K562 (cell line): ENCODE measurements at regions not wholly inside any gene's neighbourhood (a gene's known extent, or its start where the extent isn't known, plus 50 kb on each side); places are given as distances from the start of the nearest gene placed in this dataset.
"Not testable (repeated sequence)": the region's sequence is repeated elsewhere in the genome, so short reads cannot be mapped to it uniquely, and the experiment has no call there.

ENCODE experiments used
- ARID1B ChIP-seq: fragments of 450-650 bp; IDR thresholded peaks from 2 replicates; pipeline ENCODE4 v1.6.1; 2016; ENCODE audit warnings: antibody characterized with exemption, mild to moderate bottlenecking, inconsistent platforms
- ARID2 ChIP-seq: fragments of 450-650 bp; IDR thresholded peaks from 2 replicates; pipeline ENCODE4 v1.6.1; 2017; ENCODE audit warnings: antibody characterized with exemption, mild to moderate bottlenecking
- ARNT ChIP-seq, 2 experiments: fragments of 450-650 bp; IDR thresholded peaks; 2 replicates each; pipeline ENCODE4 v1.6.1; 2016; ENCODE audit warnings: mild to moderate bottlenecking in 1 of 2
- ATF1 ChIP-seq, 2 experiments: fragments of 450-650 bp in 1 of 2; IDR thresholded peaks; 2 replicates each; pipeline ENCODE4 v1.6.1; 2016; ENCODE audit warnings: missing compliant biosample characterization in 1 of 2, missing genetic modification characterization in 1 of 2
- CBFB ChIP-seq: sonication (generic); formaldehyde crosslinking; IDR thresholded peaks from 2 replicates; pipeline ENCODE4 v1.4.0; 2020; ENCODE audit warnings: mild to moderate bottlenecking, missing genetic modification reagents
- CBX5 ChIP-seq: IDR thresholded peaks from 2 replicates; pipeline ENCODE4 v1.6.1; 2014; ENCODE audit warnings: low read depth, borderline replicate concordance
- CXXC5 ChIP-seq: fragments of 250-450 bp; sonication (Bioruptor Pico); IDR thresholded peaks from 2 replicates; pipeline ENCODE4 v1.8.0; 2022; ENCODE audit warnings: inconsistent platforms, mild to moderate bottlenecking, moderate library complexity
- FOXK1 ChIP-seq: sonication (generic); formaldehyde crosslinking; IDR thresholded peaks from 2 replicates; pipeline ENCODE4 v1.8.0; 2022; ENCODE audit warnings: missing genetic modification reagents, mild to moderate bottlenecking, borderline replicate concordance
- MIER1 ChIP-seq: fragments of 450-650 bp; IDR thresholded peaks from 2 replicates; pipeline ENCODE4 v1.6.1; 2016; ENCODE audit warnings: antibody characterized with exemption, mild to moderate bottlenecking, low read depth
- MTA3 ChIP-seq: fragments of 450-650 bp; formaldehyde crosslinking; IDR thresholded peaks from 2 replicates; pipeline ENCODE4 v1.6.1; 2017; ENCODE audit warnings: mild to moderate bottlenecking, borderline replicate concordance
- NFIC ChIP-seq: fragments of 450-650 bp; IDR thresholded peaks from 2 replicates; pipeline ENCODE4 v1.6.1; 2017; ENCODE audit warnings: mild to moderate bottlenecking, inconsistent platforms
- SMC3 ChIP-seq: conservative IDR thresholded peaks from 2 replicates; pipeline ENCODE4 v1.6.1; 2011; ENCODE audit warnings: low read depth, low read length, improper control_type of control experiment; ENCODE audit not compliant: insufficient read depth
- THRAP3 ChIP-seq: fragments of 450-650 bp; IDR thresholded peaks from 2 replicates; pipeline ENCODE4 v1.6.1; 2016; ENCODE audit warnings: mild to moderate bottlenecking, inconsistent platforms, borderline replicate concordance
- TOE1 ChIP-seq, 2 experiments: fragments of 450-650 bp in 1 of 2; sonication (generic) in 1 of 2; formaldehyde crosslinking in 1 of 2; IDR thresholded peaks; 2 replicates each; pipeline versions ENCODE4 v1.7.1 to v1.8.0; 2016 to 2022; ENCODE audit warnings: borderline replicate concordance in 2 of 2, mild to moderate bottlenecking in 2 of 2, antibody characterized with exemption in 1 of 2, inconsistent platforms in 1 of 2, low read depth in 1 of 2, missing genetic modification reagents in 1 of 2, moderate library complexity in 1 of 2
- TRIM24 ChIP-seq, 2 experiments: fragments of 450-650 bp; IDR thresholded peaks; 2 replicates each; pipeline ENCODE4 v1.6.1; 2016
- YY1 ChIP-seq, 3 experiments: IDR thresholded peaks; 2 replicates each; pipeline ENCODE4 v1.6.1; 2011; ENCODE audit warnings: low read length in 2 of 3, mild to moderate bottlenecking in 2 of 3, moderate library complexity in 2 of 3, borderline replicate concordance in 1 of 3, control low read depth in 1 of 3, low read depth in 1 of 3; ENCODE audit not compliant: insufficient read depth in 3 of 3, insufficient replicate concordance in 2 of 3, control insufficient read depth in 1 of 3, insufficient read length in 1 of 3; ENCODE audit errors: extremely low read depth in 1 of 3
- TF ChIP-seq, protein P1 (sequence below): fragments of 450-650 bp; IDR thresholded peaks from 2 replicates; pipeline ENCODE4 v1.6.1; 2017; ENCODE audit warnings: antibody characterized with exemption, mild to moderate bottlenecking

DNA sequence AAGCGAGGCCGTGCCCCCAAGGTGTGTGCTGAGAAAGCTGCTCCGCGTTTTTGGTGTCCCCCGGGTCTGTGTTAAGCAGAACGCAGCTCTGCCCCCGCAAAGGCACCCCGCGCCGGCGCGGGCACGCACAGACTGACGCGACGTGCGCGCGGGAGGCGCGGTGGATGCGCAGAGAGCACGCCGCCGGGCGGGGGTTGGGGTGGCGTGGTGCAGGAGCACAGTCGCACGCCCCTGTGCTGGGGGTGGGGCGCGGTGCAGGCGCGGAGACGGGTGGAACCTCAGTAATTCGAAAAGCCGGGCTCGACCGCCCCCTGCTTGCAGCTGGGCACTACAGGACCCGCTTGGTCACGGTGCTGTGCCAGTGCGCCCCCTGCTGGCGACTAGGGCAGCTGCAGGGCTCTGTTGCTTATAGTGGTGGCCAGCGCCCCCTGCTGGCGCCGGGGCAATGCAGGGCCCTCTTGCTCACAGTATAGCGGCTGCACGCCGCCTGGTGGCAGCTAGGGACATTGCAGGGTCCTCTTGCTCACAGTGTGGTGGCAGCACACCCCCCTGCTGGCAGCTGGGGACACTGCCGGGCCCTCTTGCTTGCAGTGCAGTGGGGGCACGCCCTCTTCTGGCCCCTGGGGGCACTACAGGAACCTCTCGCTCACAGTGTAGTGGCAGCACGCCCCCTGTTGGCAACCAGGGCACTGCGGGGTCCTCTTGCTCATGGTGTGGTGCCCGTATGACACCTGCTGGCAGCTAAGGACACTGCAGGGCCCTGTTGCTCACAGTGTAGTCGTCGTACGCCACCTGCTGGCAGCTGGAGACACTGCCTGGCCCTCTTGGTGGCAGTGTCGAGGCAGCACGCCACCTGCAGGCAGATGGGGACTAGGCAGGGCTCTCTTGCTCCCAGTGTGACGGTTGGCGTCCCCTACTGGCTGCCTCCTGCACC is 144.0 kb upstream of the DUSP22 start (continued):
- TF ChIP-seq CBFB (CRISPR knock-in tag) (peak; percentile 76), CBX5 (peak; percentile 26; the same call in 1 of the 2 replicates), ARID2 (0 out of 2 replicates have a peak, but pooled peaks have one; percentile 66), NFIC (0 out of 2 replicates have a peak, but pooled peaks have one; percentile 5), ARNT (IDR thresholded peaks at IDR 0.05) (peak in 1 of 2 experiments; percentile 72; a peak in 2 of 4 replicates), YY1 (IDR thresholded peaks at IDR 0.05; ENCODE audit: borderline replicate concordance in 1 of 3, control insufficient read depth in 1 of 3, extremely low read depth in 1 of 3, insufficient read depth in 3 of 3, insufficient read length in 1 of 3, insufficient replicate concordance in 2 of 3, low read depth in 1 of 3, low read length in 2 of 3) (peak in 1 of 3 experiments; percentile 20), THRAP3 (0 out of 2 replicates have a peak, but pooled peaks have one; percentile 55), MIER1 (peak; percentile 71; the same call in 1 of the 2 replicates), ARID1B (0 out of 2 replicates have a peak, but pooled peaks have one; percentile 14), SMC3 (peak; percentile 67), MTA3 (peak; percentile 64; the same call in 1 of the 2 replicates), ATF1 (tag; IDR thresholded peaks at IDR 0.05) (peak; percentile 56), FOXK1 (CRISPR knock-in tag) (0 out of 2 replicates have a peak, but pooled peaks have one; percentile 22), TOE1 (IDR thresholded peaks at IDR 0.05; ENCODE audit: borderline replicate concordance) (0 out of 2 replicates have a peak, but pooled peaks have one; percentile 67), CXXC5 (CRISPR knock-in tag) (peak; percentile 36; the same call in 1 of the 2 replicates), TRIM24 (IDR thresholded peaks at IDR 0.05) (0 out of 4 replicates have a peak, but pooled peaks of 1 of the 2 experiments have one; percentile 24)
- TF ChIP-seq, protein P1, sequence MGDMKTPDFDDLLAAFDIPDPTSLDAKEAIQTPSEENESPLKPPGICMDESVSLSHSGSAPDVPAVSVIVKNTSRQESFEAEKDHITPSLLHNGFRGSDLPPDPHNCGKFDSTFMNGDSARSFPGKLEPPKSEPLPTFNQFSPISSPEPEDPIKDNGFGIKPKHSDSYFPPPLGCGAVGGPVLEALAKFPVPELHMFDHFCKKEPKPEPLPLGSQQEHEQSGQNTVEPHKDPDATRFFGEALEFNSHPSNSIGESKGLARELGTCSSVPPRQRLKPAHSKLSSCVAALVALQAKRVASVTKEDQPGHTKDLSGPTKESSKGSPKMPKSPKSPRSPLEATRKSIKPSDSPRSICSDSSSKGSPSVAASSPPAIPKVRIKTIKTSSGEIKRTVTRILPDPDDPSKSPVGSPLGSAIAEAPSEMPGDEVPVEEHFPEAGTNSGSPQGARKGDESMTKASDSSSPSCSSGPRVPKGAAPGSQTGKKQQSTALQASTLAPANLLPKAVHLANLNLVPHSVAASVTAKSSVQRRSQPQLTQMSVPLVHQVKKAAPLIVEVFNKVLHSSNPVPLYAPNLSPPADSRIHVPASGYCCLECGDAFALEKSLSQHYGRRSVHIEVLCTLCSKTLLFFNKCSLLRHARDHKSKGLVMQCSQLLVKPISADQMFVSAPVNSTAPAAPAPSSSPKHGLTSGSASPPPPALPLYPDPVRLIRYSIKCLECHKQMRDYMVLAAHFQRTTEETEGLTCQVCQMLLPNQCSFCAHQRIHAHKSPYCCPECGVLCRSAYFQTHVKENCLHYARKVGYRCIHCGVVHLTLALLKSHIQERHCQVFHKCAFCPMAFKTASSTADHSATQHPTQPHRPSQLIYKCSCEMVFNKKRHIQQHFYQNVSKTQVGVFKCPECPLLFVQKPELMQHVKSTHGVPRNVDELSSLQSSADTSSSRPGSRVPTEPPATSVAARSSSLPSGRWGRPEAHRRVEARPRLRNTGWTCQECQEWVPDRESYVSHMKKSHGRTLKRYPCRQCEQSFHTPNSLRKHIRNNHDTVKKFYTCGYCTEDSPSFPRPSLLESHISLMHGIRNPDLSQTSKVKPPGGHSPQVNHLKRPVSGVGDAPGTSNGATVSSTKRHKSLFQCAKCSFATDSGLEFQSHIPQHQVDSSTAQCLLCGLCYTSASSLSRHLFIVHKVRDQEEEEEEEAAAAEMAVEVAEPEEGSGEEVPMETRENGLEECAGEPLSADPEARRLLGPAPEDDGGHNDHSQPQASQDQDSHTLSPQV: peak; percentile 78
- TF ChIP-seq ATF1 (CRISPR knock-in tag; IDR thresholded peaks at IDR 0.05); TOE1 (CRISPR knock-in tag; IDR thresholded peaks at IDR 0.05; ENCODE audit: borderline replicate concordance, low read depth): not testable (repeated sequence)
